ENCODE measurements at regions not wholly inside any gene's neighbourhood (a gene's known extent, or its start where the extent isn't known, plus 50 kb on each side); places are given as distances from the start of the nearest gene placed in this dataset.

DNA sequence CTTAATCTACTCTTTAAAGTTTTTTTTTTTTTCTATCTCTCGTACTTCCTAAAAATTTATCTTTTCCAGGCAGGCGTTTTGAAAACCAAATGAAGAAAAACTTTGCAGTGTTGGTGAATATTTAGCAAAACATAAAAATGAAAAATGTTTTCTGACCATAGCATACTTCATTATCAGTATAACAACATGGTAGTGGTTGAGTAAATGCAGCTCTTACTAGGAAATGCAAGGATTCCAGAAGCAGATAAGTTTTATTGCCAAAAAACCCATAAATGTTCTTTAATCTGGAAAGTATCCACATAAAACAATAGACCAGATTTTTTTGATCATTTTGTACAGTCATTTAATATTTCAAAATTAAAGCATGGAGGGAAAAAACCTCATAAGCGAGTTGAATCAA is 136.9 kb upstream of the GUCY1A1 start (continued):
- no peak for TF ChIP-seq ZNF555 (tag by site-specific recombination; conservative IDR thresholded peaks at IDR 0.05)
- TF ChIP-seq ZNF10 (tag by site-specific recombination; IDR thresholded peaks at IDR 0.05) = no peak
- no peak for TF ChIP-seq ZNF785 (tag by site-specific recombination; IDR thresholded peaks at IDR 0.05)
- no peak for TF ChIP-seq ZNF548 (tag by site-specific recombination; IDR thresholded peaks at IDR 0.05)
- no peak for TF ChIP-seq GLIS2 (tag by site-specific recombination; IDR thresholded peaks at IDR 0.05)
- TF ChIP-seq ZFP37 (tag by site-specific recombination; IDR thresholded peaks at IDR 0.05) = no peak
- no peak for TF ChIP-seq GLIS1 (tag by site-specific recombination; IDR thresholded peaks at IDR 0.05)
- no peak for TF ChIP-seq ZNF280C (tag by site-specific recombination; IDR thresholded peaks at IDR 0.05)

- H3K4me1 ChIP-seq (ENCODE audit: control insufficient read depth, insufficient read depth, low read length) = no peaks in the 10 kb centered on the region
- TF ChIP-seq ZNF2 (tag by site-specific recombination; IDR thresholded peaks at IDR 0.05) (0 out of 2 replicates have a peak, but pooled peaks have one; percentile 23), ZNF621 (tag by site-specific recombination; IDR thresholded peaks at IDR 0.05) (no peak), ZNF138 (tag by site-specific recombination; IDR thresholded peaks at IDR 0.05; ENCODE audit: borderline replicate concordance) (no peak), BCL11B (tag by site-specific recombination; IDR thresholded peaks at IDR 0.05; ENCODE audit: low read depth) (no peak), ZNF654 (tag by site-specific recombination; IDR thresholded peaks at IDR 0.05; ENCODE audit: low read depth) (peak; percentile 27; the same call in 1 of the 2 replicates)
- CTCF ChIA-PET = interaction anchor here (0.6 to 1.9 kb wide), 8 partner anchors 19 to 258 kb away, joined by 3 to 10 read pairs (median 3); no protein-coding TSS in a partner anchor
- POLR2A ChIA-PET = no interaction called here
- no peak overlapping the region for H3K27ac ChIP-seq (ENCODE audit: extremely low read depth, low read depth, low read length)
- H3K9me3 ChIP-seq (ENCODE audit: control insufficient read depth, insufficient read depth, low read depth, low read length) = no peaks in the 10 kb centered on the region
- no peaks in the 10 kb centered on the region for H3K36me3 ChIP-seq (ENCODE audit: control insufficient read depth in 2 of 2, insufficient read depth in 1 of 2, low read length in 2 of 2)
- H3K4me3 ChIP-seq (ENCODE audit: low read depth, low read length) = no peak overlapping the region
These were observed 137.4 kb upstream of the GUCY1A1 start for GRCh38 chr4:155529272-155529671.

- Histone ChIP-seq H3K27ac (ENCODE audit: extremely low read depth, low read depth, low read length) (no peak overlapping the region), H3K36me3 (ENCODE audit: control insufficient read depth in 2 of 2, insufficient read depth in 1 of 2, low read length in 2 of 2) (no peaks in the 10 kb centered on the region), H3K4me3 (ENCODE audit: low read depth, low read length) (no peak overlapping the region), H3K4me1 (ENCODE audit: control insufficient read depth, insufficient read depth, low read length) (no peaks in the 10 kb centered on the region), H3K9me3 (ENCODE audit: control insufficient read depth, insufficient read depth, low read depth, low read length) (no peaks in the 10 kb centered on the region)
- ChIA-PET POLR2A (no interaction called here), CTCF (interaction anchor here (1.0 kb wide), 1 partner anchor 261 kb away, joined by 5 read pairs; no protein-coding TSS in a partner anchor)
- TF ChIP-seq PRDM1 (tag by site-specific recombination; IDR thresholded peaks at IDR 0.05) = peak; percentile 51
- TF ChIP-seq FEZF1 (tag by site-specific recombination; IDR thresholded peaks at IDR 0.05) = no peak
These were observed 140.0 kb upstream of the GUCY1A1 start for GRCh38 chr4:155526452-155527169.

DNA sequence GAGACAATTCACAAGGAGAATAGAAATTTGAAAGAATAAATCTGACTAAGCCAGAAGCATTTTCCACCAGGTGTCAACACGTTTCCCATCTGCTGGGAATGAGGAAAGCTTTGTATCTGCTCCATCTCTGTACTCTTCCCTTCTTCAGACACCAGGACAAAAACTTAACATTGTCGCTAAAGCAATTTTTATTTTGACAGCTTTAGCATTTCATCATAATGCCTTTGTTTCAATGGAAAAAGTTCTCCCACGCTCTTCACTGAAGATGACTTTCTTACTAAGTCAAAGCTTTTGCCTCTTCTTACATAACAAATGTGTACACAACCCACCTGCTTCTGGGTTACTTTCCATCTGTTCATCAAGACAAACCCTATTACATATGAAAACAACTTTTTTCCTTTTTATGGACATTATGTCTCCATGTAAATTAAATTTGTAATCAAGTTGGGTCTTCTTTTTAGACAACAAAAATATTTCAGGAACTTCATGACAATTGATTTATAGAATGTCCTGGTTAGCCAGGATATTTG is 141.7 kb upstream of the GUCY1A1 start:
- H3K36me3 ChIP-seq (ENCODE audit: control insufficient read depth in 2 of 2, insufficient read depth in 1 of 2, low read length in 2 of 2) = no peaks in the 10 kb centered on the region
- no peaks in the 10 kb centered on the region for H3K4me1 ChIP-seq (ENCODE audit: control insufficient read depth, insufficient read depth, low read length)
- TF ChIP-seq, protein P1, sequence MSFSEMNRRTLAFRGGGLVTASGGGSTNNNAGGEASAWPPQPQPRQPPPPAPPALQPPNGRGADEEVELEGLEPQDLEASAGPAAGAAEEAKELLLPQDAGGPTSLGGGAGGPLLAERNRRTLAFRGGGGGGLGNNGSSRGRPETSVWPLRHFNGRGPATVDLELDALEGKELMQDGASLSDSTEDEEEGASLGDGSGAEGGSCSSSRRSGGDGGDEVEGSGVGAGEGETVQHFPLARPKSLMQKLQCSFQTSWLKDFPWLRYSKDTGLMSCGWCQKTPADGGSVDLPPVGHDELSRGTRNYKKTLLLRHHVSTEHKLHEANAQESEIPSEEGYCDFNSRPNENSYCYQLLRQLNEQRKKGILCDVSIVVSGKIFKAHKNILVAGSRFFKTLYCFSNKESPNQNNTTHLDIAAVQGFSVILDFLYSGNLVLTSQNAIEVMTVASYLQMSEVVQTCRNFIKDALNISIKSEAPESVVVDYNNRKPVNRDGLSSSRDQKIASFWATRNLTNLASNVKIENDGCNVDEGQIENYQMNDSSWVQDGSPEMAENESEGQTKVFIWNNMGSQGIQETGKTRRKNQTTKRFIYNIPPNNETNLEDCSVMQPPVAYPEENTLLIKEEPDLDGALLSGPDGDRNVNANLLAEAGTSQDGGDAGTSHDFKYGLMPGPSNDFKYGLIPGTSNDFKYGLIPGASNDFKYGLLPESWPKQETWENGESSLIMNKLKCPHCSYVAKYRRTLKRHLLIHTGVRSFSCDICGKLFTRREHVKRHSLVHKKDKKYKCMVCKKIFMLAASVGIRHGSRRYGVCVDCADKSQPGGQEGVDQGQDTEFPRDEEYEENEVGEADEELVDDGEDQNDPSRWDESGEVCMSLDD (tag by site-specific recombination; IDR thresholded peaks at IDR 0.05) = no peak
- TF ChIP-seq ZNF585B (tag by site-specific recombination; IDR thresholded peaks at IDR 0.05) (no peak), ZNF114 (tag by site-specific recombination; IDR thresholded peaks at IDR 0.05) (no peak), PRDM1 (tag by site-specific recombination; IDR thresholded peaks at IDR 0.05) (no peak), ZBTB48 (tag by site-specific recombination; IDR thresholded peaks at IDR 0.05) (no peak), ZNF560 (tag by site-specific recombination; IDR thresholded peaks at IDR 0.05; ENCODE audit: borderline replicate concordance) (no peak), ZNF266 (tag by site-specific recombination; IDR thresholded peaks at IDR 0.05; ENCODE audit: low read depth) (no peak), ZNF76 (tag by site-specific recombination; IDR thresholded peaks at IDR 0.05; ENCODE audit: borderline replicate concordance, low read depth) (no peak), ZXDB (tag by site-specific recombination; IDR thresholded peaks at IDR 0.05) (no peak), EGR2 (tag by site-specific recombination; IDR thresholded peaks at IDR 0.05; ENCODE audit: low read depth) (no peak), ZNF555 (tag by site-specific recombination; conservative IDR thresholded peaks at IDR 0.05) (no peak), ZIC2 (tag by site-specific recombination; IDR thresholded peaks at IDR 0.05) (no peak)
- no peak overlapping the region for H3K27ac ChIP-seq (ENCODE audit: extremely low read depth, low read depth, low read length)
- CTCF ChIA-PET = no interaction called here
- no peaks in the 10 kb centered on the region for H3K9me3 ChIP-seq (ENCODE audit: control insufficient read depth, insufficient read depth, low read depth, low read length)
- POLR2A ChIA-PET = no interaction called here
- H3K4me3 ChIP-seq (ENCODE audit: low read depth, low read length) = no peak overlapping the region

Data from HEK293 (cell line).